HG02870 (cell line): ENCODE measurements at regions not wholly inside any gene's neighbourhood (a gene's known extent, or its start where the extent isn't known, plus 50 kb on each side); places are given as distances from the start of the nearest gene placed in this dataset.
"Not testable (repeated sequence)": the region's sequence is repeated elsewhere in the genome, so short reads cannot be mapped to it uniquely, and the experiment has no call there.

Source experiments
- ATAC-seq: cut with Tn5 transposase; IDR thresholded peaks from one replicate; pipeline ENCODE4 v1.9.1; 2021; ENCODE audit warnings: mild to moderate bottlenecking, moderate library complexity; ENCODE audit not compliant: unreplicated experiment

- ATAC-seq: no peak
Observed at GRCh38 chr2:121064186-121064585, 220.8 kb downstream of the TFCP2L1 start.

GRCh38 chr2:121065239-121065638 lies 219.8 kb downstream of the TFCP2L1 start:
- no peak for ATAC-seq

GRCh38 chr2:121066526-121066925 lies 218.5 kb downstream of the TFCP2L1 start:
- ATAC-seq: no peak

- no peak for ATAC-seq
Observed at GRCh38 chr2:121068851-121069250, 216.2 kb downstream of the TFCP2L1 start.

GRCh38 chr2:121069434-121069969 lies 215.5 kb downstream of the TFCP2L1 start:
- ATAC-seq: no peak

- ATAC-seq: not testable (repeated sequence)
Observed at GRCh38 chr2:121070061-121070460, 214.9 kb downstream of the TFCP2L1 start.

- no peak for ATAC-seq
Observed at GRCh38 chr2:121071034-121071504, 213.9 kb downstream of the TFCP2L1 start.

DNA sequence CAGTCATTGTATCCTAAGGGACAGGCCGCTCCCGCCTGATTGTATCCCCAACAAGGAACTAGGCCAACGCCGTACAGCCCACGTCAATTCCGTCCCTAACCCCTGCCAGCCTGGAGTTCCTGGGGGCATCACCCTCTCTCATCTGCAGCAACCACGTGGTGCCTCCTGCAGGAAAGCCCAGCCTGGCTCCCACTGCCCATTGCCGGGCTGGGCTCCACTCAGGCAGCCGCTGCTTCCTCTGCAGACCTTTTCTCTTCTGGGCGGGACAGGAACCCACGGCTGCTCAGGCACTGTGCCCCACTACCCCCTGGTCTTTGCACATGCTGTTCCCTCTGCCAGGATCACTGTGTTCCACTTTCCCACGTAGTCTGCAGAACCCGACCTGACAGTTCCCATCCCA lies 212.2 kb downstream of the TFCP2L1 start:
- ATAC-seq: no peak

DNA sequence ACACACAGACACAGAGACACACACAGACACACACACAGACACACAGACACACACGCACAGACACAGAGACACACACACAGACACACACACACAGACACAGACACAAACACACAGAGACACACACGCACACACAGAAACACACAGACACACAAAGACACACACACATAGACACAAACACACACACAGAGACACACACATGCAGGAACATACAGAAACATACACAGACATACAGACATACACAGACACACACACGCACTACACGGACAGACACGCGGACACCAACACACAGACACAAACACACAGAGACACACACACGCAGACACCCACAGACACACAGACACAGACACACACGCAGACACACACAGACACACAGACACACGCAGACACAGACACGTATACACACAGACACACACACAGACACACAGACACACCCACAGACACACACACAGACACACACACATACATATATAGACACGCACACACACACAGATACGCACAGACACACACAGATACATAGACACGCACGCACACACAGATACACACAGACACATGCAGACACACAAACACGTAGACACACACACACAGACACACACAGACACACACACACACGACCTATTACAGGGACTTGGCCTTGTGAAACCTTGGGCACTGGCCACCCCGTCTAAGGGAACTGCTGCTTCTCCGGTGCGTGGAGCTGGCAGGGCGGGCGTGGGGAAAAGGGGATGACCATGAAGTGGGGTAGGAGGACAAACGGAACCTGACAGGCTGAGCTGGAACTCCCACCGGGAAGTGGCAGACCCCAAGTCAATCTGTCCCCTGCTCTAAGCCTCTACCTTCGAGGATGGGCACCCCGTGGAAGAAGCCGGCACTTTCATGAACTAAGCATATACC lies 211.4 kb downstream of the TFCP2L1 start:
- ATAC-seq: no peak

GRCh38 chr2:121074293-121074932 lies 210.6 kb downstream of the TFCP2L1 start:
- no peak for ATAC-seq

- ATAC-seq: no peak
Observed at GRCh38 chr2:121075006-121075551, 209.9 kb downstream of the TFCP2L1 start.

- ATAC-seq: no peak
Observed at GRCh38 chr2:121075641-121076497, 209.1 kb downstream of the TFCP2L1 start.

DNA sequence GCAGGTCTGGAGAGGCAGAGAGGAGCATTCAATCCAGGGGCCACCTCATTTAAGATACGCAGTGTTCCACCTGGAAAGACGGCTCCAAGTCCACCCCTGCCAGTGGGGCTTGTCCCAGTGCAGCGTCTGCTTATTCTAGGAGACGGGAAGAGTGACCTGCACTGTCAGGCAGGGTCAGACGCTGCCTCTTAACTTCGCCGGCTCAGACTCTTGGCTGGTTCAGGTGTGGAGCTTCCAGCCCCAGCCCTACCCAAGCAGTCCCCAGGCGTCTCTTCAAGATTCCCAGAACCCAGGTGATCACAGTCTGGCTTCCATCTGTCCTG lies 208.5 kb downstream of the TFCP2L1 start:
- no peak for ATAC-seq

GRCh38 chr2:121076885-121077549 lies 208.0 kb downstream of the TFCP2L1 start:
- ATAC-seq: peak; percentile 51

DNA sequence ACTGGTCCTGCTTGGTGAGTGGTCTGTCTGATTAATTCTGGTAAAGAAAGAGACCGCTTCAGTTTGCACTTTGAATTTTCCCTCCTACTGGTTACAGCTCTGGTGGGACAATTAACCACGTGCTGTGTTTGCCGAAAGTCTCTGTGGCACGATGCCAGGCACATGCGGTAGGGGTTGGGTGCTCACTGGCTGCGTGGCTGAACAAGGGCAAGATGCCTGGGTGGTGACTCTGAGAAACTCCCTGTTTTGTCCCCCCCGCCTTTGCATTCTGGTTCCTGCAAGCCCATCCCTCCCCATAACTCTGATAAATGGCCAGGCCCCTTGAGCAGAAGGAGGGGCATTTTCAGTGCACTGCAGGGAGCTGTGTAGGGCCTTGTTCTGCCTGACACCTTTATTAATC lies 206.1 kb downstream of the TFCP2L1 start:
- ATAC-seq: no peak

- no peak for ATAC-seq
Observed at GRCh38 chr2:121080013-121080772, 204.8 kb downstream of the TFCP2L1 start.

- no peak for ATAC-seq
Observed at GRCh38 chr2:121081701-121082100, 203.3 kb downstream of the TFCP2L1 start.

GRCh38 chr2:121082191-121082590 lies 202.8 kb downstream of the TFCP2L1 start:
- ATAC-seq: no peak

DNA sequence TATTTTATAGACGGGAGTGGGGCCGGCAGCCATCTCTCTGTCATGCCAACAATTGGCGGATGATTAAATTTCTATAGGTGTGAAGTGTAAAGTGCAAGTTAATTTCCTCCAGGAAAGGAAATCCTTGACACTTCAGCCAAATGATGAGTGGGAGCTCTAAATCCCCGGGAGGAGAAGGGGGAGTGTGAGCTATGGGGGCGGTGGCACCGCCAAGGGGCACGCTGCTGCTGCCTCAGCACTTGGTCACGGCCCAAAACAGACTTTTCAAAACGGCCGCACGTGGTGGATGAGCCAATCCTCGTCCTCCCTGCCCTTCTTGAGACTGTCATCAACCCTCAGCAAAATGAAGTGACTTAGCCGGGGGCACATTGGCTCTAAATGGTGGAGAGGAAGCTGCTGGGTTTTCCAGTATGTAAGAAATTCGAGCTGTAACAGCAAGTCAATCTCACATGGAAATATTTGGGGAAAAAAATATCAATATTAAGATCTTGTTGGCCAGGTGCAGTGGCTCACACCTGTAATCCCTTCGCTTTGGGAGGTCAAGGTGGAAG lies 200.8 kb downstream of the TFCP2L1 start:
- ATAC-seq: no peak
